Nephron (organoid): ENCODE measurements at regions not wholly inside any gene's neighbourhood (a gene's known extent, or its start where the extent isn't known, plus 50 kb on each side); places are given as distances from the start of the nearest gene placed in this dataset.

ENCODE experiments used
- H3K27ac Mint-ChIP-seq, 3 experiments: 2 replicates each; pipeline ENCODE4 v1.8.0; 2020; ENCODE audit warnings: mixed read lengths in 3 of 3, mild to moderate bottlenecking in 2 of 3, moderate library complexity in 1 of 3
- H3K27me3 Mint-ChIP-seq: 2 replicates; pipeline ENCODE4 v1.8.0; 2021; ENCODE audit warnings: low read depth, mild to moderate bottlenecking, moderate library complexity, mixed read lengths
- H3K36me3 Mint-ChIP-seq: 2 replicates; pipeline ENCODE4 v1.8.0; 2020; ENCODE audit warnings: low read depth, mixed read lengths
- H3K4me1 Mint-ChIP-seq: 2 replicates; pipeline ENCODE4 v1.8.0; 2020; ENCODE audit warnings: mixed read lengths
- H3K4me3 Mint-ChIP-seq, 3 experiments: 2 replicates each; pipeline ENCODE4 v1.8.0; 2020; ENCODE audit warnings: mild to moderate bottlenecking in 3 of 3, mixed read lengths in 3 of 3, moderate library complexity in 2 of 3
- H3K9me3 Mint-ChIP-seq: 2 replicates; pipeline ENCODE4 v1.8.0; 2020; ENCODE audit warnings: mixed read lengths
- TF ChIP-seq, protein P1 (sequence below), 3 experiments: fragments of 200-600 bp; sonication (generic); IDR thresholded peaks; one replicate each; pipeline ENCODE4 v1.5.0; 2021; ENCODE audit warnings: antibody characterized with exemption in 3 of 3; ENCODE audit not compliant: unreplicated experiment in 3 of 3

DNA sequence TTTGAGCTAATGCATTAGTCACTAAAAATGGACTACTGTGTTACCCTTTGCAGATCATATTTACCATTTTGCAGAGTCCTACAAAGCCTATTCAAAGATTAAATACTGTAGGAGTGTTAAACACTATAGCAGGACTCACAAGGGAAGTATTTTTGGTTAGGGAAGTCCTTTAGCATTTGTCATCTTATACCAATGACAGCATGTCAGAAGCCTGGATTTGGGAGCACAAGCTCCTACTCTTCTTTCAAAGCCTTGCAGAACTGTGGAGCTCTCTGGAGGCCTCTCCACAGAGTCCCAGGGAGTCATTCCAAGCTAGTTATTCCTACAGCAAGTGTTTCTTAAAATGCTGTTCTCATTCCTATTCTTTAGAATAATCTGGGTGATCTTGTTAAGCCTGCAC is 288.8 kb downstream of the PIK3R1 start:
- Mint-ChIP-seq H3K4me1 (peaks cover 29% of the 10 kb centered on the region), H3K4me3 (no peak overlapping the region), H3K27me3 (no peaks in the 10 kb centered on the region), H3K36me3 (peaks cover 4% of the 10 kb centered on the region), H3K9me3 (peaks cover 10% of the 10 kb centered on the region), H3K27ac (peak overlapping the region in 2 of 3 experiments; percentile 6 to 11)
- TF ChIP-seq, protein P1, sequence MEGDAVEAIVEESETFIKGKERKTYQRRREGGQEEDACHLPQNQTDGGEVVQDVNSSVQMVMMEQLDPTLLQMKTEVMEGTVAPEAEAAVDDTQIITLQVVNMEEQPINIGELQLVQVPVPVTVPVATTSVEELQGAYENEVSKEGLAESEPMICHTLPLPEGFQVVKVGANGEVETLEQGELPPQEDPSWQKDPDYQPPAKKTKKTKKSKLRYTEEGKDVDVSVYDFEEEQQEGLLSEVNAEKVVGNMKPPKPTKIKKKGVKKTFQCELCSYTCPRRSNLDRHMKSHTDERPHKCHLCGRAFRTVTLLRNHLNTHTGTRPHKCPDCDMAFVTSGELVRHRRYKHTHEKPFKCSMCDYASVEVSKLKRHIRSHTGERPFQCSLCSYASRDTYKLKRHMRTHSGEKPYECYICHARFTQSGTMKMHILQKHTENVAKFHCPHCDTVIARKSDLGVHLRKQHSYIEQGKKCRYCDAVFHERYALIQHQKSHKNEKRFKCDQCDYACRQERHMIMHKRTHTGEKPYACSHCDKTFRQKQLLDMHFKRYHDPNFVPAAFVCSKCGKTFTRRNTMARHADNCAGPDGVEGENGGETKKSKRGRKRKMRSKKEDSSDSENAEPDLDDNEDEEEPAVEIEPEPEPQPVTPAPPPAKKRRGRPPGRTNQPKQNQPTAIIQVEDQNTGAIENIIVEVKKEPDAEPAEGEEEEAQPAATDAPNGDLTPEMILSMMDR (IDR thresholded peaks at IDR 0.05; ENCODE audit: unreplicated experiment in 3 of 3), result no peak

DNA sequence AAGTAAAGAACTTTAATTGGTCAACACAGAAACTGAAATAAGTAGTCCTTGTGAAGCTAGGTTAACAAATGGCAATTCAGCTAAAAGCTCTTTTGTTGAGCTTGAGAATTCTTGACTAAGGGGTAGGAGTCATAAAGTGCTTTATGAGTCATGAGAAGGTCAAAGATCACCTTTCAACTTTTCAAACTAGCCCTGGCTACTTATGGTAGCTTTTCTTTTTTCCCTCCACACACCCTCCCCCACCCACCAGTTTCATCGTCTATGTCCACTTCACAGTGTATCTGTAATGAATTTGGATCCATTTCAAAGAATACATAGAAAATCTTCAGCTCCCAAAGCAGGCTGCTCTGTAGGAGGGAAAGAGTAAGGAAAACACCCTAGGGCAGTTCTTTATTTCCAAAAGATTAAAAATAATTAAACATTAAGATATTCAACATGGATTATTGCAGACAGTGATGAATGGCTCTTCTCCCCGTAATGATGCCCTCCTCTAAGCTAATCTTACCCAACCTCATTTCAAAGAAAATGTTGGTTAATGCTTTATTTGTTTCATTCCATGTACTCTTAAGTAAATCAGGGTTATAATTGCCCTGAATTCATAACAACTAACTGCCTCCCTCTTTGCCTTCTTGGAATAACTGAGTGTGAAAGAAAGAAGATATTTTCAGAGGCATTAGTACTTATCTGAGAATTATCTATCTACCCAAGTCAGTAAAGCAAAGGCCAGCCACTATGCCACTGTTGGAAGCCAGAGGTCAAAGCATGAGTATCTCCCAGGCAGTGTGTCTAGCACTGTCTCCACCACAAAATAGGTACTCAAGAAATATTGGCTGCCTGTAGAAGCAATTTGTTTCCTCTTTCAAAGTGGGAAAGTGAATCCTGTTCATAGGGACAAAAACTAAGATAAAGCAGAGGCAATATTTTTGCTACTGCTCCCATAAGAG is 290.6 kb downstream of the PIK3R1 start:
- H3K36me3 Mint-ChIP-seq, result no peaks in the 10 kb centered on the region
- H3K4me1 Mint-ChIP-seq, result peaks cover 25% of the 10 kb centered on the region
- peaks cover 8% of the 10 kb centered on the region for H3K9me3 Mint-ChIP-seq
- H3K27me3 Mint-ChIP-seq, result no peaks in the 10 kb centered on the region
- TF ChIP-seq, protein P1 (IDR thresholded peaks at IDR 0.05; ENCODE audit: unreplicated experiment in 3 of 3), result no peak
- peak overlapping the region; percentile 53 to 79 (median 79) for H3K27ac Mint-ChIP-seq
- no peak overlapping the region for H3K4me3 Mint-ChIP-seq

DNA sequence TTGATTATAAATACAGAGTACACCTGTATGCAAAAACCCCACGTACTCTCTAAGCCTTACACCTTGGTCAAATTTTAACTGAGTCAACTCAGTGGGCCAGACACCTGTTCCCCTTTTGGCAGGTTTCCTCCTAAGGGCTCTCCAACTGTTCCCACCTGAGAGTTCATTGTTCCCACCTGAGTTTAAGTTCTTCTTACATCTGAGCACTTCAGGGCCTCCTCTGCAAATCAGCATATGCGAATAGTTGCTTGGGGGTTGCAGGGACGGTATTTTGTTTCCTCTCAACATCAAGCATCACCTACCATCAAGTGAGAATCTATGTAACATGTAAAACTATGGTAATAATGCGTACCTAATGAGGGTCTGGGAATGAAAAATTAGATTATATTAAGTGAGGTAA is 300.0 kb downstream of the PIK3R1 start:
- H3K27me3 Mint-ChIP-seq, result no peaks in the 10 kb centered on the region
- peaks cover 3% of the 10 kb centered on the region for H3K9me3 Mint-ChIP-seq

DNA sequence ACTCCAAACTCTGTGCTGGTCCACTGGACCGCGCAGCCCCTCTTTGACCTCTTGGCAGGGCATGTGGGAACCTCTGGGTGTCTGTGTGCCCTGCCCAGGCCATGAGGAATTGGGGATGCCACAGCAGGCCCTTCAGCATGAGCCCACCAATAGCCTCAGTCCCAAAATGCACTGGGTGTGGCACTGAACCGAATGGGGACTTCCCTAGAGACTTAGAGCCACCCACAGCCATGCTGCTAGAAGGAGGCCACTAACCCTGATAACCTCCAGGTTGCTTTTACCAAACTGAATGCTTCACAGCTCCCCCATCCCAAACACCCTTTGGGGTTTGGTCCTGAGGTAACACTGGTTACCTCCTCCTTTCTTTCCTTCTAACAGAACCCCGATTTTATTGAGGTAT is 302.7 kb downstream of the PIK3R1 start:
- Mint-ChIP-seq H3K27me3 (no peaks in the 10 kb centered on the region), H3K4me3 (no peak overlapping the region), H3K36me3 (no peaks in the 10 kb centered on the region), H3K27ac (no peak overlapping the region), H3K4me1 (peaks cover 17% of the 10 kb centered on the region), H3K9me3 (no peaks in the 10 kb centered on the region)
- TF ChIP-seq, protein P1 (IDR thresholded peaks at IDR 0.05; ENCODE audit: unreplicated experiment in 3 of 3), result no peak

More for the DNA sequence above, 300.0 kb downstream of the PIK3R1 start:
- no peaks in the 10 kb centered on the region for H3K36me3 Mint-ChIP-seq
- no peaks in the 10 kb centered on the region for H3K4me1 Mint-ChIP-seq
- no peak overlapping the region for H3K4me3 Mint-ChIP-seq
- TF ChIP-seq, protein P1 (IDR thresholded peaks at IDR 0.05; ENCODE audit: unreplicated experiment in 3 of 3), result no peak
- peak overlapping the region in 1 of 3 experiments; percentile 9 for H3K27ac Mint-ChIP-seq

DNA sequence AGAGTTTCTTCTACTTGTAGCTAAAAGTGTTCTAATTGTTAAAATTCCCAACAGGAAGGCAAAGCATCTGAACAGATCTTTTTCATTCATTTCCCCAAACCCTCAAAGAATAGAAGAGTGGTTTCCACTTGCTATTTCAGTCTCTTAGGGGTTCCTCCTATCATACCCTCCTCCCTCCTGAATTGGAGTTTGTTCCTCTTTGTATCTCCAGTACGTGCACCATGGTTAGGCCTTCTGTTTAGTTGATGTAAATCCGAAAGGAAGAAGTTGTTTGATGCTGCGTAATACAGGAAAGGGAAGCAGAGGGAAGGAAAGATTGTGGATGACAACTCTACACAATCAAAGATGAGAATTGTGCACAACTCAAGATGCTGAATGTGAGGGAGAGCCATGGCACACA is 303.6 kb downstream of the PIK3R1 start:
- Mint-ChIP-seq H3K27me3 (no peaks in the 10 kb centered on the region), H3K27ac (no peak overlapping the region), H3K9me3 (no peaks in the 10 kb centered on the region), H3K4me3 (no peak overlapping the region), H3K4me1 (peaks cover 19% of the 10 kb centered on the region), H3K36me3 (no peaks in the 10 kb centered on the region)
- TF ChIP-seq, protein P1 (IDR thresholded peaks at IDR 0.05; ENCODE audit: unreplicated experiment in 3 of 3), result no peak
